Neural progenitor cell (in vitro differentiated cells): ENCODE measurements at regions not wholly inside any gene's neighbourhood (a gene's known extent, or its start where the extent isn't known, plus 50 kb on each side); places are given as distances from the start of the nearest gene placed in this dataset.
A peak's percentile ranks its signal among the peaks of the same experiment; 100 is the strongest.
"Not testable (repeated sequence)": the region's sequence is repeated elsewhere in the genome, so short reads cannot be mapped to it uniquely, and the experiment has no call there.

Experiments
- DNase-seq: peaks from one replicate; pipeline ENCODE4 v3.0.0-alpha.2; 2016; ENCODE audit warnings: low spot score
- H2AFZ ChIP-seq: fragments of 200-600 bp; sonication (generic); replicated peaks from 2 replicates; pipeline ENCODE4 v1.6.1; 2016; ENCODE audit warnings: antibody characterized with exemption
- H3F3A ChIP-seq: fragments of 200-600 bp; sonication (generic); 2 replicates; pipeline ENCODE4 v1.6.1; 2016; ENCODE audit warnings: antibody characterized with exemption, low read depth
- H3K27ac ChIP-seq: fragments of 200-600 bp; sonication (generic); 2 replicates; pipeline ENCODE4 v1.5.1; 2016; ENCODE audit warnings: mild to moderate bottlenecking
- H3K27me3 ChIP-seq: fragments of 200-600 bp; sonication (generic); 2 replicates; pipeline ENCODE4 v1.6.1; 2016; ENCODE audit warnings: mild to moderate bottlenecking, moderate library complexity
- H3K36me3 ChIP-seq: fragments of 200-600 bp; sonication (generic); 2 replicates; pipeline ENCODE4 v1.5.1; 2016
- H3K4me1 ChIP-seq: fragments of 200-600 bp; sonication (generic); 2 replicates; pipeline ENCODE4 v1.6.1; 2016; ENCODE audit warnings: mixed run types
- H3K4me2 ChIP-seq: fragments of 200-600 bp; sonication (generic); 2 replicates; pipeline ENCODE4 v1.6.1; 2016
- H3K4me3 ChIP-seq: fragments of 200-600 bp; sonication (generic); 2 replicates; pipeline ENCODE4 v1.5.1; 2016
- H3K79me2 ChIP-seq: fragments of 200-600 bp; sonication (generic); 2 replicates; pipeline ENCODE4 v1.6.1; 2016; ENCODE audit warnings: low read depth
- H3K9ac ChIP-seq: fragments of 200-600 bp; sonication (generic); 2 replicates; pipeline ENCODE4 v1.6.1; 2016
- H3K9me3 ChIP-seq: fragments of 200-600 bp; sonication (generic); 2 replicates; pipeline ENCODE4 v1.5.1; 2016; ENCODE audit warnings: low read depth
- H4K20me1 ChIP-seq: fragments of 200-600 bp; sonication (generic); 2 replicates; pipeline ENCODE4 v1.6.1; 2016; ENCODE audit warnings: low read depth
- H3K27ac Mint-ChIP-seq: 3 replicates; pipeline ENCODE4 v1.8.0; 2021; ENCODE audit warnings: mixed read lengths
- H3K27me3 Mint-ChIP-seq: 2 replicates; pipeline ENCODE4 v1.8.0; 2022; ENCODE audit warnings: low read depth, mild to moderate bottlenecking, inconsistent platforms, moderate library complexity, mixed read lengths; ENCODE audit not compliant: insufficient read depth
- H3K36me3 Mint-ChIP-seq: 3 replicates; pipeline ENCODE4 v1.8.0; 2021; ENCODE audit warnings: mixed read lengths
- H3K4me1 Mint-ChIP-seq: 3 replicates; pipeline ENCODE4 v1.8.0; 2021; ENCODE audit warnings: mixed read lengths
- H3K4me3 Mint-ChIP-seq: 3 replicates; pipeline ENCODE4 v1.8.0; 2021; ENCODE audit warnings: mild to moderate bottlenecking, moderate library complexity, mixed read lengths
- H3K9me3 Mint-ChIP-seq: 3 replicates; pipeline ENCODE4 v1.8.0; 2020; ENCODE audit warnings: mixed read lengths
- CTCF ChIP-seq: fragments of 200-600 bp; sonication (generic); IDR thresholded peaks from 2 replicates; pipeline ENCODE4 v1.5.1; 2017; ENCODE audit warnings: antibody characterized with exemption, mild to moderate bottlenecking
- EZH2 ChIP-seq: fragments of 200-600 bp; sonication (generic); IDR thresholded peaks from 2 replicates; pipeline ENCODE4 v1.6.1; 2017; ENCODE audit warnings: antibody characterized with exemption, mild to moderate bottlenecking, moderate library complexity
- EZH2phosphoT487 ChIP-seq: fragments of 200-600 bp; sonication (generic); IDR thresholded peaks from 2 replicates; pipeline ENCODE4 v1.6.1; 2017; ENCODE audit warnings: antibody characterized with exemption

GRCh38 chr1:200486634-200487033, 76.8 kb upstream of the ZNF281 start:
- no peak overlapping the region for H3K4me3 Mint-ChIP-seq
- H3K27ac Mint-ChIP-seq: no peak overlapping the region
- no peaks in the 10 kb centered on the region for H3K79me2 ChIP-seq
- no peak for DNase-seq
- H3K27ac ChIP-seq: no peak overlapping the region
- no peak overlapping the region for H3K4me3 ChIP-seq
- no peaks in the 10 kb centered on the region for H3K36me3 ChIP-seq
- H3K4me1 ChIP-seq: no peaks in the 10 kb centered on the region
- no peaks in the 10 kb centered on the region for H3K36me3 Mint-ChIP-seq
- TF ChIP-seq CTCF (no peak), EZH2 (no peak), EZH2phosphoT487 (no peak)
- peaks cover 9% of the 10 kb centered on the region for H3K4me1 Mint-ChIP-seq
- H3F3A ChIP-seq: no peaks in the 10 kb centered on the region
- no peaks in the 10 kb centered on the region for H3K27me3 ChIP-seq
- peaks cover 3% of the 10 kb centered on the region for H3K27me3 Mint-ChIP-seq
- no peaks in the 10 kb centered on the region for H3K9me3 ChIP-seq
- H3K9ac ChIP-seq: no peak overlapping the region
- H3K9me3 Mint-ChIP-seq: no peaks in the 10 kb centered on the region
- H3K4me2 ChIP-seq: no peak overlapping the region
- H4K20me1 ChIP-seq: no peaks in the 10 kb centered on the region
- H2AFZ ChIP-seq: no peak overlapping the region

DNA sequence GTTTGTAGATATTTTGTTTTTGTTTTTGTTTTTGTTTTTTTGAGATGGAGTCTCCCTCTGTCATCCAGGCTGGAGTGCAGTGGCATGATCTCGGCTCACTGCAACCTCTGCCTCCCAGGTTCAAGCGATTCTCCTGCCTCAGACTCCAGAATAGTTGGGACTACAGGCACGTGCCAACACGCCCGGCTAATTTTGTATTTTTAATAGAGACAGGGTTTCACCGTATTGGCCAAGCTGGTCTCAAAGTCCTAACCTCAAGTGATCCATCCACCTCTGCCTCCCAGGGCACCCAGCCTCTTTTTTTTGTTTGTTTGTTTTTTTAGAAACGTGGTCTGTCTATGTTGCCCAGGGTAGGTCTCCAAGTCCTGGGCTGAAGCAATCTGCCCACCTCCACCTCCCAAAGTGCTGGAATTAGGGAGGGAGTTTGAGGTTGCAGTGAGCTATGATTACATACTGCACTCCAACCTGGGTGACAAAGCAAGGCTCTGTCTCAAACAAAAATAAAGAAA, 74.7 kb upstream of the ZNF281 start:
- H3K4me1 Mint-ChIP-seq, H3K36me3 Mint-ChIP-seq: not testable (repeated sequence)

GRCh38 chr1:200483491-200484143, 73.8 kb upstream of the ZNF281 start:
- H3K4me3 Mint-ChIP-seq: no peak overlapping the region
- Histone ChIP-seq H3K27ac (no peak overlapping the region), H3K4me3 (no peak overlapping the region), H3K9ac (no peak overlapping the region), H3K9me3 (no peaks in the 10 kb centered on the region), H3F3A (no peaks in the 10 kb centered on the region), H3K4me1 (no peaks in the 10 kb centered on the region), H3K36me3 (no peaks in the 10 kb centered on the region), H2AFZ (no peak overlapping the region), H3K4me2 (no peak overlapping the region), H3K79me2 (no peaks in the 10 kb centered on the region), H3K27me3 (no peaks in the 10 kb centered on the region), H4K20me1 (no peaks in the 10 kb centered on the region)
- no peaks in the 10 kb centered on the region for H3K36me3 Mint-ChIP-seq
- peak; percentile 26 for DNase-seq
- H3K4me1 Mint-ChIP-seq: peaks cover 9% of the 10 kb centered on the region
- peaks cover 3% of the 10 kb centered on the region for H3K27me3 Mint-ChIP-seq
- H3K27ac Mint-ChIP-seq: no peak overlapping the region
- TF ChIP-seq EZH2 (no peak), EZH2phosphoT487 (no peak), CTCF (no peak)
- peaks cover 2% of the 10 kb centered on the region for H3K9me3 Mint-ChIP-seq

More for the DNA sequence above, 74.7 kb upstream of the ZNF281 start:
- H3K27me3 Mint-ChIP-seq, H3K4me3 Mint-ChIP-seq, H3K36me3 ChIP-seq, H4K20me1 ChIP-seq, H3K4me2 ChIP-seq, H3K79me2 ChIP-seq, H3K9me3 Mint-ChIP-seq, H2AFZ ChIP-seq, H3K4me3 ChIP-seq, H3K27ac Mint-ChIP-seq, H3K9me3 ChIP-seq, DNase-seq, H3K9ac ChIP-seq, H3K27ac ChIP-seq, H3K4me1 ChIP-seq, H3K27me3 ChIP-seq, H3F3A ChIP-seq: not testable (repeated sequence)

GRCh38 chr1:200480964-200481363, 71.1 kb upstream of the ZNF281 start:
- Histone ChIP-seq H3K4me2 (no peak overlapping the region), H3K4me3 (no peak overlapping the region), H3K9ac (no peak overlapping the region), H3K36me3 (no peaks in the 10 kb centered on the region), H3K79me2 (no peaks in the 10 kb centered on the region), H3K4me1 (no peaks in the 10 kb centered on the region), H3K9me3 (no peaks in the 10 kb centered on the region), H4K20me1 (no peaks in the 10 kb centered on the region), H3K27ac (no peak overlapping the region), H3F3A (no peaks in the 10 kb centered on the region), H2AFZ (no peak overlapping the region), H3K27me3 (no peaks in the 10 kb centered on the region)
- H3K9me3 Mint-ChIP-seq: peaks cover 2% of the 10 kb centered on the region
- no peak for DNase-seq
- no peaks in the 10 kb centered on the region for H3K36me3 Mint-ChIP-seq
- TF ChIP-seq CTCF (no peak), EZH2phosphoT487 (no peak), EZH2 (no peak)
- no peak overlapping the region for H3K4me3 Mint-ChIP-seq
- no peaks in the 10 kb centered on the region for H3K27me3 Mint-ChIP-seq
- peaks cover 9% of the 10 kb centered on the region for H3K4me1 Mint-ChIP-seq
- no peak overlapping the region for H3K27ac Mint-ChIP-seq
